ENCODE measurements at regions not wholly inside any gene's neighbourhood (a gene's known extent, or its start where the extent isn't known, plus 50 kb on each side); places are given as distances from the start of the nearest gene placed in this dataset.

- no peak overlapping the region for H3K4me3 ChIP-seq (ENCODE audit: low read length)
- no peak for TF ChIP-seq CTCF (IDR thresholded peaks at IDR 0.05; ENCODE audit: insufficient read depth, low read depth, low read length, missing control alignments)
- no peak for DNase-seq (ENCODE audit: low read depth)
Observed at GRCh38 chr1:201676197-201676596, 137.3 kb downstream of the NAV1 start.

- no peak for TF ChIP-seq CTCF (IDR thresholded peaks at IDR 0.05; ENCODE audit: insufficient read depth, low read depth, low read length, missing control alignments)
- H3K4me3 ChIP-seq (ENCODE audit: low read length) = no peak overlapping the region
- no peak for DNase-seq (ENCODE audit: low read depth)
Observed at GRCh38 chr1:201676641-201677040, 137.7 kb downstream of the NAV1 start.

- H3K4me3 ChIP-seq (ENCODE audit: low read length) = no peak overlapping the region
- no peak for TF ChIP-seq CTCF (IDR thresholded peaks at IDR 0.05; ENCODE audit: insufficient read depth, low read depth, low read length, missing control alignments)
- DNase-seq (ENCODE audit: low read depth) = no peak
Observed at GRCh38 chr1:201678264-201679101, 139.6 kb downstream of the NAV1 start.

GRCh38 chr1:201681375-201681774 is 142.4 kb downstream of the NAV1 start:
- DNase-seq (ENCODE audit: low read depth) = no peak
- no peak for TF ChIP-seq CTCF (IDR thresholded peaks at IDR 0.05; ENCODE audit: insufficient read depth, low read depth, low read length, missing control alignments)
- no peak overlapping the region for H3K4me3 ChIP-seq (ENCODE audit: low read length)

GRCh38 chr1:201682964-201683363 is 144.0 kb downstream of the NAV1 start:
- H3K4me3 ChIP-seq (ENCODE audit: low read length) = no peak overlapping the region
- no peak for TF ChIP-seq CTCF (IDR thresholded peaks at IDR 0.05; ENCODE audit: insufficient read depth, low read depth, low read length, missing control alignments)
- DNase-seq (ENCODE audit: low read depth) = no peak

- H3K4me3 ChIP-seq (ENCODE audit: low read length) = no peak overlapping the region
- no peak for TF ChIP-seq CTCF (IDR thresholded peaks at IDR 0.05; ENCODE audit: insufficient read depth, low read depth, low read length, missing control alignments)
- DNase-seq (ENCODE audit: low read depth) = no peak
Observed at GRCh38 chr1:201683397-201683796, 144.5 kb downstream of the NAV1 start.

- no peak for DNase-seq (ENCODE audit: low read depth)
- H3K4me3 ChIP-seq (ENCODE audit: low read length) = no peak overlapping the region
- TF ChIP-seq CTCF (IDR thresholded peaks at IDR 0.05; ENCODE audit: insufficient read depth, low read depth, low read length, missing control alignments) = no peak
Observed at GRCh38 chr1:201685485-201685884, 143.5 kb upstream of the IPO9 start.
